G401 (cell line): ENCODE measurements at regions not wholly inside any gene's neighbourhood (a gene's known extent, or its start where the extent isn't known, plus 50 kb on each side); places are given as distances from the start of the nearest gene placed in this dataset.

Experiments
- DNase-seq: peaks from one replicate; pipeline ENCODE4 v3.0.0-alpha.2; 2015; ENCODE audit warnings: low spot score
- in situ Hi-C: cut with HindIII; loops from 2 replicates; pipeline ENCODE4 v1.10.0; 2016; ENCODE audit warnings: low sequenced_read_pairs, mixed read lengths

GRCh38 chr5:62964428-62964827, 385.8 kb downstream of the LRRC70 start:
- no peak for DNase-seq

GRCh38 chr5:62960781-62961180, 382.2 kb downstream of the LRRC70 start:
- in situ Hi-C loops, result no loop called here

More at GRCh38 chr5:62964428-62964827, 385.8 kb downstream of the LRRC70 start:
- in situ Hi-C loops, result no loop called here

GRCh38 chr5:62956597-62956996, 378.0 kb downstream of the LRRC70 start:
- no peak for DNase-seq
- in situ Hi-C loops, result no loop called here

More at GRCh38 chr5:62960781-62961180, 382.2 kb downstream of the LRRC70 start:
- DNase-seq, result no peak

- no peak for DNase-seq
- in situ Hi-C loops, result no loop called here
These were observed 376.0 kb downstream of the LRRC70 start for GRCh38 chr5:62954578-62954977.

GRCh38 chr5:62948301-62948700, 369.7 kb downstream of the LRRC70 start:
- in situ Hi-C loops, result no loop called here

GRCh38 chr5:62942384-62942783, 363.8 kb downstream of the LRRC70 start:
- DNase-seq, result no peak
- in situ Hi-C loops, result no loop called here

More at GRCh38 chr5:62948301-62948700, 369.7 kb downstream of the LRRC70 start:
- no peak for DNase-seq

GRCh38 chr5:62938927-62939326, 360.3 kb downstream of the LRRC70 start:
- DNase-seq, result no peak
- in situ Hi-C loops, result no loop called here

GRCh38 chr5:62937661-62938558, 359.3 kb downstream of the LRRC70 start:
- DNase-seq, result no peak
- in situ Hi-C loops, result no loop called here

- in situ Hi-C loops, result no loop called here
- no peak for DNase-seq
These were observed 357.0 kb downstream of the LRRC70 start for GRCh38 chr5:62935660-62936059.

GRCh38 chr5:62934319-62934718, 355.7 kb downstream of the LRRC70 start:
- in situ Hi-C loops, result no loop called here
- no peak for DNase-seq

- in situ Hi-C loops, result no loop called here
- no peak for DNase-seq
These were observed 354.6 kb downstream of the LRRC70 start for GRCh38 chr5:62933261-62933660.

- no peak for DNase-seq
- in situ Hi-C loops, result no loop called here
These were observed 352.7 kb downstream of the LRRC70 start for GRCh38 chr5:62931153-62931950.

GRCh38 chr5:62922191-62922590, 343.6 kb downstream of the LRRC70 start:
- DNase-seq, result no peak
- in situ Hi-C loops, result no loop called here

- in situ Hi-C loops, result no loop called here
- DNase-seq, result no peak
These were observed 342.2 kb downstream of the LRRC70 start for GRCh38 chr5:62920856-62921255.

GRCh38 chr5:62909326-62909725, 330.7 kb downstream of the LRRC70 start:
- in situ Hi-C loops, result no loop called here
- no peak for DNase-seq

GRCh38 chr5:62902126-62902525, 323.5 kb downstream of the LRRC70 start:
- in situ Hi-C loops, result no loop called here
- no peak for DNase-seq

- DNase-seq, result no peak
- in situ Hi-C loops, result no loop called here
These were observed 322.4 kb downstream of the LRRC70 start for GRCh38 chr5:62900976-62901375.

- in situ Hi-C loops, result no loop called here
These were observed 317.7 kb downstream of the LRRC70 start for GRCh38 chr5:62896121-62896893.

GRCh38 chr5:62886603-62887315, 308.1 kb downstream of the LRRC70 start:
- in situ Hi-C loops, result no loop called here
- DNase-seq, result no peak

More at GRCh38 chr5:62896121-62896893, 317.7 kb downstream of the LRRC70 start:
- no peak for DNase-seq
